ENCODE measurements at regions not wholly inside any gene's neighbourhood (a gene's known extent, or its start where the extent isn't known, plus 50 kb on each side); places are given as distances from the start of the nearest gene placed in this dataset.
"Not testable (repeated sequence)": the region's sequence is repeated elsewhere in the genome, so short reads cannot be mapped to it uniquely, and the experiment has no call there.

DNA sequence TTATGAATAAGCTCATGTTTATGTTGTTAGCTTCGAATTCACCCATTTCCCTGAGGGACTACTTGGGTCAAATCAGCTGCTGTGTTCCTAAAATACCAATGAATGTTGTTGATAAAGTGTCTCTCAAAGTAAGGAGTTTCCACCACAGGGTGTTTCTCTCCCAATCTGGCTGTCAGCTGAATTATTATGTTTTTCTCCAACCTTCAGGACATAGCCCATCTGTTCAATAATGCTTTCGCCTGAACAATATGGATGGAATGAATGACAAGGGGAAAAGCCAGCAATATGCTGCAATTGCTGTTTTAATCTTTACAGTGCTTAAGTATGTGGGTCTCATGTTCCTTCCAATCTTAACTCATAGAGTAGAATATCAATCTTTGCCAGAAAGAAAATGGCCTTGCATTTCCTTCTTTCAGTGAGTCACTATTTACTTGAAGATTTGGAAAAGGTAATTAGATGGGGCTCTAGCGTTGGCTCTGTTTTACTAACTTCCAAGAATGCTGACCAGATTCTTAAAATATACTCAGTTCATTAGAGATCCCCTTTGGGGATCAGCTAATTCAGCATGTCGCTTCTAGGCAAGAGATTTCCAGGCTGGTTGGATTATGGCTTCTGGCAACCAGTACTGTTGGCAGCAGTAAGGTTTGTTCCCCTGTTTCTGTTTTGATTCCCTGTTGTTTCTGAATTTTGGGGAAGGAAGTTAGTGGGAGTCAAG, 410.5 kb downstream of the PPP3CA start:
- H3K27me3 Mint-ChIP-seq, result no peaks in the 10 kb centered on the region
- H3K4me3 Mint-ChIP-seq, result no peak overlapping the region
- H3K27ac Mint-ChIP-seq (ENCODE audit: low read depth), result no peak overlapping the region
- H3K9me3 Mint-ChIP-seq, result no peaks in the 10 kb centered on the region
- no peaks in the 10 kb centered on the region for H3K36me3 Mint-ChIP-seq (ENCODE audit: insufficient read depth)
- peaks cover 16% of the 10 kb centered on the region for H3K4me1 Mint-ChIP-seq
- DNase-seq (ENCODE audit: low spot score in 2 of 2), result no peak
- no peak for ATAC-seq (replicated peaks; ENCODE audit: extremely low read depth, poor library complexity, severe bottlenecking)

DNA sequence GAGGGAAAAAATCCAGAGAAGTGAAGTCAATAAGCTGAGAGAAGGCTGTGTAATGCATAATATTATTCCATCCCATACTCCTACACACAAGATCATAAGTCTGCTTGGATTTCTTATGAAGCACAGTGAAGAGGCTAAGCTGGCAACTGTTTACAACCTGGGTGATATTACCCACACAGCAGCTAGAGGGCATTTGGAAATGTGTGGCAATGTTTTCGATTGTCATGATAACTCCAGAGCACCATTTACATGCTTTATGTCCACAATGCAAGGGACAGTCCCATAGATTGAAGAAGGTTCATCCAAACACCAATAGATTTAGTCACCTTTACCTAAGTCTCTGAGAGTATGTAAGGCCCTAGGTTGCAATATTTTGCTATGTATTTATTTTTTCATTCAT, 412.2 kb downstream of the PPP3CA start:
- H3K27me3 Mint-ChIP-seq, result no peaks in the 10 kb centered on the region
- DNase-seq (ENCODE audit: low spot score in 2 of 2) (no peak), ATAC-seq (replicated peaks; ENCODE audit: extremely low read depth, poor library complexity, severe bottlenecking) (no peak)
- no peak overlapping the region for H3K27ac Mint-ChIP-seq (ENCODE audit: low read depth)
- H3K36me3 Mint-ChIP-seq (ENCODE audit: insufficient read depth), result no peaks in the 10 kb centered on the region
- peaks cover 16% of the 10 kb centered on the region for H3K4me1 Mint-ChIP-seq
- H3K9me3 Mint-ChIP-seq, result no peaks in the 10 kb centered on the region
- H3K4me3 Mint-ChIP-seq, result no peak overlapping the region

DNA sequence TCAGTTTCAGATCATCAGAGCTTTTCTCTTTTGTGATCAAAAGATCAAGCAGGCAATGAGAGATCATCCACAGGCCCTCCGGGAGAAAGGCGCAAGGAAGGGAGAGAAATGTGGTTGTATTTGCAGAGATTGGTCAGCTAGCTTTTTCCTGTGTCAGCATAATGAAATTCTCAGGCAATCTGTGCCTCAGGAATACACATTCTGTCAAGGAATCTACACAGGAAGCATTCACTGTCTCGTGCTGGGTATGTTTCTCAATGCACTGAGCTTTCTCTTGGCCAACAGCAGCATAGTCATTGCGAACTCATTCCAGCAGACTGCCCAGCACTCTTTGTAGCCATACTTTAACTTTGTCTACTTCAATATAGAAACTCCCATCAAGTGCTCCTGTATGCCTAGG, 413.7 kb downstream of the PPP3CA start:
- Mint-ChIP-seq H3K27ac (ENCODE audit: low read depth) (no peak overlapping the region), H3K9me3 (no peaks in the 10 kb centered on the region), H3K4me3 (peak overlapping the region; percentile 27), H3K4me1 (peaks cover 16% of the 10 kb centered on the region), H3K27me3 (no peaks in the 10 kb centered on the region), H3K36me3 (ENCODE audit: insufficient read depth) (no peaks in the 10 kb centered on the region)
- no peak for ATAC-seq (replicated peaks; ENCODE audit: extremely low read depth, poor library complexity, severe bottlenecking)
- no peak for DNase-seq (ENCODE audit: low spot score in 2 of 2)

DNA sequence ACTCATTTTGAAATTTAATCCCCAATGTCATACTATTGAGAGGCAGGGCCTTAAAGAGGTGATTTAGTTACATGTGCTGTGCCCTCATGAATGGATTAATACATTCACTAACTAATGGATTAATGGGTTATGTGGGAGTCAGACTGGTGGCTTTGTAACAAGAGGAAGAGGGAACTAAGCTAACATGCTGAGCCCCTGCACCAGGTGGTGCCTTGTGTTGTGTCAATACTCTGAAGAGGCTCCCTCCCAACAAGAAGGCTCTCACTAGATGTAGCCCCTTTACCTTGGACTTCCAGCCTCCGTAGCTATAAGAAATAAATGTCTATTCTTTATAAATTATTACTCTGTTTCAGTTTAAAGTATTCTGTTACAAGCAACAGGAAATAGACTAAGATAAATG, 411.9 kb upstream of the EMCN start:
- ATAC-seq (replicated peaks; ENCODE audit: extremely low read depth, poor library complexity, severe bottlenecking), result no peak
- Mint-ChIP-seq H3K9me3 (no peaks in the 10 kb centered on the region), H3K27ac (ENCODE audit: low read depth) (no peak overlapping the region)

DNA sequence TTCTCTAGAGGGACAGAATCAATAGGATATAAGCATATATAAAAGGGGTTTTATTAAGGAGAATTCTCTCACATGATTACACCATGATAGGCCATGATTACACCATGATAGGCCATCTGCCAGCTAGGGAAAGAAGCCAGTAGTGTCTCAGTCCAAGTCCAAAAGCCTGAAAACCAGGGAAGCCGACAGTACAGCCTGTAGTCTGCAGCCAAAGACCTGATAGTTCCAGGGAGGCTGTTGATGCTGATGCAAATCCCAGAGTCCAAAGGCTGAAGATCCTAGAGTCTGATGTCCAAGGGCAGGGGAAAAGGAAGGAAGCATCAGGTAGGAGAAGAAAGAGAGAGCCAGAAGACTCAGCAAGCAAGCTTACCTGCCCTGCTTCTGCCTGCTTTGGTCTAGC, 411.3 kb upstream of the EMCN start:
- H3K4me3 Mint-ChIP-seq, result no peak overlapping the region
- H3K36me3 Mint-ChIP-seq (ENCODE audit: insufficient read depth), result no peaks in the 10 kb centered on the region
- H3K27ac Mint-ChIP-seq (ENCODE audit: low read depth), result no peak overlapping the region
- peaks cover 16% of the 10 kb centered on the region for H3K4me1 Mint-ChIP-seq
- ATAC-seq (replicated peaks; ENCODE audit: extremely low read depth, poor library complexity, severe bottlenecking) (no peak), DNase-seq (ENCODE audit: low spot score in 2 of 2) (no peak)
- no peaks in the 10 kb centered on the region for H3K27me3 Mint-ChIP-seq
- H3K9me3 Mint-ChIP-seq, result no peaks in the 10 kb centered on the region

More for the DNA sequence above, 411.9 kb upstream of the EMCN start:
- H3K27me3 Mint-ChIP-seq, result no peaks in the 10 kb centered on the region
- H3K4me1 Mint-ChIP-seq, result peaks cover 16% of the 10 kb centered on the region
- no peak for DNase-seq (ENCODE audit: low spot score in 2 of 2)
- no peaks in the 10 kb centered on the region for H3K36me3 Mint-ChIP-seq (ENCODE audit: insufficient read depth)
- H3K4me3 Mint-ChIP-seq, result no peak overlapping the region

DNA sequence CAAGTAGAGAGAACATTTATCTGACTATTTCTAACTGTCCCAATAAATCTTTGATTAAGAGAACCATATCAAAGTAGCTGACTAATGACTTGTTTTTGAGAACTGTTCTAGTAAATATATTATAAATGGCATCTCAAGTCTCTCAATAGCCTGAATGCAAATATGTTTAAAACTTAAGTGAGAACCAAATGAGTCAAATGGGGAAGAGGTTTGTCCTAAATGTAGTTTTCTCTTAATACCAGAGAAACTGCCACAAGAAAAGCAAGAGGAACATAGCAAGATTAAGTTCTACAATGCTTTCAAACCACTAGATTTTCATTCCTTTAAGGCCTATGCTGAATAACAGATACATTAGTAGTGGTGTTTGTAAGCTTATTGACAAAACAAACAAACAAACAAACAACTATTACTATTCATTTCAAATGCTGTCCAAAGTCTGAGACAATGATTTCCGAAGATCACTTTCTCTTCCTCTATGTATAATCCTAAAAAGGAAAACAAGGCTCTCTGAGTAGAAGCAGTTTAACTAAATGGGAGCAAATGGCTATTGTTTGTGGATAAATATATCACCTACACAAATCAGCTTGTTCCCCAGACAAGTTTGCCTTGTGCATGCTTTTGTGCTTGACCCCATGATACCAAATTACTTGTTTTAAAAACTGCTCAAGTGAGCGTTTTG, 408.4 kb upstream of the EMCN start:
- Mint-ChIP-seq H3K9me3 (no peaks in the 10 kb centered on the region), H3K4me1 (no peaks in the 10 kb centered on the region), H3K36me3 (ENCODE audit: insufficient read depth) (no peaks in the 10 kb centered on the region), H3K4me3 (no peak overlapping the region), H3K27ac (ENCODE audit: low read depth) (no peak overlapping the region), H3K27me3 (no peaks in the 10 kb centered on the region)
- no peak for DNase-seq (ENCODE audit: low spot score in 2 of 2)
- ATAC-seq (replicated peaks; ENCODE audit: extremely low read depth, poor library complexity, severe bottlenecking), result no peak

DNA sequence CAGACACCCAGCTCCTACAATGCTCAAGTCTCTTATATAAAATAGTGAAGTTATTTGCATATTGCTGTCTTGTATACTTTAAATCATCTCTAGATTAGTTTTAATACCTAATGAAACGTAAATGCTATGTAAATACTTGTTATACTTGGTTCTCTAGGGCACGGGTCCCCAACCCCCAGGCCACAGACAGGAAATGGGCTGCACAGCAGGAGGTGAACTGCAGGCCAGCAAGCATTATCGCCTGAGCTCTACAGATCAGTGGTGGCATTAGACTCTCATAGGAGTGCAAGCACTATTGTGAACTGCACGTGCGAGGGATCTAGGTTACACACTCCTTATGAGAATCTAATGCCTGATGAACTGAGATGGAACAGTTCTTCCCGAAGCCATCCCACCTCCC, 395.9 kb upstream of the EMCN start:
- Mint-ChIP-seq H3K27me3 (no peaks in the 10 kb centered on the region), H3K4me3 (no peak overlapping the region), H3K4me1 (no peaks in the 10 kb centered on the region), H3K9me3 (no peaks in the 10 kb centered on the region), H3K27ac (ENCODE audit: low read depth) (no peak overlapping the region), H3K36me3 (ENCODE audit: insufficient read depth) (no peaks in the 10 kb centered on the region)
- DNase-seq (ENCODE audit: low spot score in 2 of 2), result no peak
- no peak for ATAC-seq (replicated peaks; ENCODE audit: extremely low read depth, poor library complexity, severe bottlenecking)

DNA sequence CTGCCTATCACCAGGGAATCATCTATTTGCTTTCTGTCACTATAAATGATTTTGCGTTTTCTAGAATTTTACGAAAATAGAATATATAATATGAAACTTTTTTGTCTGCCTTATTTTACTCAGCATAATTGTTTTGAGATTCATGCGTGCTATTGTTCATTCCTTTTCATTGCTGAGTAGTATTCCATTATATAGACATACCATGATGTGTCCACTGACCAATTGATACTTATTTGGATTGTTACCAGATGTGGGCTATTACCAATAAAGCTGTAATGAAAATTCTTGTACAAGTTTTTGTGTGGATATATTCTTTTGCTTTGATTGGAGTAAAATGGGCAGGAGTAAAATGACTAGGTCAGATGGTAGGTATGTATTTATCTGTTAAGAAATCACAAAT, 390.7 kb upstream of the EMCN start:
- H3K36me3 Mint-ChIP-seq (ENCODE audit: insufficient read depth), result no peaks in the 10 kb centered on the region
- no peaks in the 10 kb centered on the region for H3K27me3 Mint-ChIP-seq
- DNase-seq (ENCODE audit: low spot score in 2 of 2) (no peak), ATAC-seq (replicated peaks; ENCODE audit: extremely low read depth, poor library complexity, severe bottlenecking) (no peak)
- H3K4me3 Mint-ChIP-seq, result no peak overlapping the region
- no peak overlapping the region for H3K27ac Mint-ChIP-seq (ENCODE audit: low read depth)
- H3K9me3 Mint-ChIP-seq, result no peaks in the 10 kb centered on the region
- H3K4me1 Mint-ChIP-seq, result no peaks in the 10 kb centered on the region

DNA sequence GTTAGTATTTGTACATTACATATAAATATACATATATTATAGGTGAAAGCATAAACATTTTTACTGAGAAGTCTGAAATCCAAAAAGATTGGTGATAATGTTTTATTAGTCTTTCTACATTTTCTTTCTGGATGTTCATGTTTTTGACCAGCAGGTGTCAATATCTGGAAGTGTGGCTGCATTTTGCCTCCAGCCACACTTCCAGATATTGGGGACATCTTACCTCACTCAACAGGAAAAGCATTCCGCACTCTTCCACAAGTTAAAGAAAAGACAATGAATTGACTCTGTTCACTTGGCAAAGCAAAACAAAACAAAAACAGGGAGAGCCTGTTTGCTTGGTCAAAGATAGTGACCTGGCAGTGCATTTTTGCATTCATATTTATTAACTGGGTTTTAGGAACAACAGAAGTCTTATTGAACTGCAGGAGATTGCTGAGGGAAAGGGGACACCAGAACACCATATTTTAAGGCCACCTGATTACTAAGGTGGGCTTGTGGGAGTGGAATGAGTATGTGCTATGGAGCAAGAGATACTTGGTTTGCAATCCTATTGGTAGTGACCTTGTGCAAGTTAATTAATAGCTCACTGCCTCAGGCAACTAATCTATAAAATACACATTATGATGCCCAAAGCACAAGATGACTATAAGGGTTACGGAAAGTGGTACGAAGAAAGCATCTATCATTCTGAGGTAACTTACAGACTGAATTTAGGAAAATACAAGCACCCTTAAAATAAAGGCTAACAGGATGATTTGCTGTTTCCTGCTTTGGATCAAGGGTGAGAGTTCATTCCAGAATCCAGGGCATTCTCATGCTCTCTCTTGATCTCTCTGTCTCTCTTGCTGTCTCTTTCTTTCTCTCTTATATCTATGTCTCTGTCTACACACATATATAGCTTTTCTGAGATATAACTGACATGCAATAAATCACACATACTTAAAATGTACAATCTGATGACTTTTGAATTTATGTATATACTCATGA, 389.9 kb upstream of the EMCN start:
- Mint-ChIP-seq H3K36me3 (ENCODE audit: insufficient read depth) (no peaks in the 10 kb centered on the region), H3K4me3 (no peak overlapping the region), H3K4me1 (no peaks in the 10 kb centered on the region), H3K27ac (ENCODE audit: low read depth) (no peak overlapping the region), H3K9me3 (no peaks in the 10 kb centered on the region), H3K27me3 (no peaks in the 10 kb centered on the region)
- ATAC-seq (replicated peaks; ENCODE audit: extremely low read depth, poor library complexity, severe bottlenecking), result no peak
- no peak for DNase-seq (ENCODE audit: low spot score in 2 of 2)

DNA sequence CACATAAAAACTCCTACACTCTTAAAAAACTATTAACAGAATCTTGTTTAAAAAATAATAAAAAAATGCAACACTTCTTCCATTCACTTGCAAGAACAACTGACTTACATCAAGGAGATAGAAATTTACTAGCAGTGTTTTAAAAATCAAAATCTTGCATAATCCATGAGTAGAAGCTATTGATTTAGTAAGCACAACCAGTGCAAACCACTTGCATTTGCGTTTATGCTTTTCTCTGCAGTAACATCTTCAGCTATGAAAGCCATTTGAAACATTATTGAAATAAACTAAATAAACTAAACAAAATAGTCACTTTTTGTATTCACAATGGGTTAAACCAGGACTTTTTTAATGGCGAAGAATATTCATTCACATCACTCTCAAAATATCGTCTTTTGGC, 389.2 kb upstream of the EMCN start:
- H3K27me3 Mint-ChIP-seq, result no peaks in the 10 kb centered on the region
- H3K27ac Mint-ChIP-seq (ENCODE audit: low read depth), result no peak overlapping the region
- ATAC-seq (replicated peaks; ENCODE audit: extremely low read depth, poor library complexity, severe bottlenecking) (no peak), DNase-seq (ENCODE audit: low spot score in 2 of 2) (no peak)
- no peaks in the 10 kb centered on the region for H3K9me3 Mint-ChIP-seq
- H3K4me3 Mint-ChIP-seq, result no peak overlapping the region
- no peaks in the 10 kb centered on the region for H3K36me3 Mint-ChIP-seq (ENCODE audit: insufficient read depth)
- no peaks in the 10 kb centered on the region for H3K4me1 Mint-ChIP-seq

DNA sequence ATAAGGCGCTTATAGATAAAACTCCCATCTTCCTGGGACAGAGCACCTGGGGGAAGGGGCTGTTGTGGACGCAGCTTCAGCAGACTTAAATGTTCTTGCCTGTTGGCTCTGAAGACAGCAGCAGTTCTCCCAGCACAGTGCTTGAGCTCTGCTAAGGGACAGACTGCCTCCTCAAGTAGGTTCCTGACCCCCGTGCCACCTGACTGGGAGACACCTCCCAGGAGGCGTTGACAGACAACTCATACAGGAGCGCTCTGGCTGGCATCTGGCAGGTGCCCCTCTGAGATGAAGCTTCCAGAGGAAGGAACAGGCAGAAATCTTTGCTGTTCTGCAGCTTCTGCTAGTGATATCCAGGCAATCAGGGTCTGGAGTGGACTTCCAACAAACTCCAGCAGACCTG, 383.1 kb upstream of the EMCN start:
- H3K9me3 Mint-ChIP-seq; H3K27ac Mint-ChIP-seq (ENCODE audit: low read depth); ATAC-seq (replicated peaks; ENCODE audit: extremely low read depth, poor library complexity, severe bottlenecking); H3K27me3 Mint-ChIP-seq; H3K36me3 Mint-ChIP-seq (ENCODE audit: insufficient read depth); H3K4me1 Mint-ChIP-seq; H3K4me3 Mint-ChIP-seq; DNase-seq (ENCODE audit: low spot score in 2 of 2): not testable (repeated sequence)

DNA sequence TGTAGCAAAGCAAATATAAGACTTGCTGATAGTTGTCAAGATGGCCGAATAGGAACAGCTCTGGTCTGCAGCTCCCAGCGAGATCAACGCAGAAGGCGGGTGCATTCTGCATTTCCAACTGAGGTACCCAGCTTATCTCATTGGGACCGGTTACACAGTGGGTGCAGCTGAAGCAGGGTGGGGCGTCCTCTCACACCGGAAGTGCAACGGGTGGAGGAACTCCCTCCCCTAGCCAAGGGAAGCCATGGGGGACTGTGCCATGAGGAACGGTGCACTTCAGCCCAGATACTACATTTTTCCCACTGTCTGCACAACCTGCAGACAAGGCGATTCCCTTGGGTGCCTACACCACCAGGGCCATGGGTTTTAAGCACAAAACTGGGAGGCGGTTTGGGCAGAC, 382.3 kb upstream of the EMCN start:
- Mint-ChIP-seq H3K4me1 (peaks cover 9% of the 10 kb centered on the region), H3K36me3 (ENCODE audit: insufficient read depth) (peaks cover 2% of the 10 kb centered on the region), H3K27ac (ENCODE audit: low read depth) (no peak overlapping the region), H3K27me3 (no peaks in the 10 kb centered on the region), H3K9me3 (no peaks in the 10 kb centered on the region), H3K4me3 (no peak overlapping the region)
- DNase-seq (ENCODE audit: low spot score in 2 of 2), result no peak
- no peak for ATAC-seq (replicated peaks; ENCODE audit: extremely low read depth, poor library complexity, severe bottlenecking)
